ENCODE measurements at regions not wholly inside any gene's neighbourhood (a gene's known extent, or its start where the extent isn't known, plus 50 kb on each side); places are given as distances from the start of the nearest gene placed in this dataset.

GRCh38 chr4:132556316-132556715 lies 592.8 kb upstream of the PCDH10 start:
- TF ChIP-seq POLR2A (IDR thresholded peaks at IDR 0.05): no peak
- no peak for DNase-seq
- in situ Hi-C loops (cut with MboI; ENCODE audit: low pct_ligation_motif_present in 1 of 4, low pct_unique_long_range_greater_than_20kb in 1 of 4, low sequenced_read_pairs in 3 of 4): no loop called here
- no peaks in the 10 kb centered on the region for H3K36me3 ChIP-seq
- no peak overlapping the region for H3K4me3 ChIP-seq
- H3K4me1 ChIP-seq: no peaks in the 10 kb centered on the region
- no peaks in the 10 kb centered on the region for H3K9me3 ChIP-seq
- no peak overlapping the region for H3K27ac ChIP-seq
- WGBS, 2 donors (ENCODE audit: low coverage in 1 of 2): 74 to 75% methylated on average over 3 of the region's 3 CpGs
- H3K27me3 ChIP-seq: no peaks in the 10 kb centered on the region
- intact Hi-C loops (cut with DNase I; ENCODE audit: low total_unique reads): no loop called here

DNA sequence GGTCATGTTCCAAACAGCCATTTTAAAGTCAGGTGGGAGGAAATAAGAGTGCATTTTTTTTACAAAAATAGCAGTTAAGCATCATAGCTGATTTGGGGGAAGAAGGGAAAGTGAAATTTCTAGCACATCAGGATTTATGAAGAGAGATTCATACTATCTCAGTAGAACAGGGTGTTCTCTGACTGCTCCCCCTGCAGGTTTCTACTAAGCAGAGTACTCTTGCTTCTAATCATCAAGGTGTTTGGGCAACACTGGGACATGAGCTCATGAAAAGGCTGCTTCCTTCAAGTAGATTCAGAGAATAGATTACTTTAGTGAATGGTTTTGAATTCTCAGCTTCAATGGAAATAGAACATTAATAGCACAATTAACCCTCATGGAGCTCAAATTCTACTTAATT lies 591.4 kb upstream of the PCDH10 start:
- Histone ChIP-seq H3K27ac (no peak overlapping the region), H3K9me3 (no peaks in the 10 kb centered on the region), H3K4me1 (no peaks in the 10 kb centered on the region), H3K4me3 (no peak overlapping the region), H3K27me3 (no peaks in the 10 kb centered on the region), H3K36me3 (no peaks in the 10 kb centered on the region)
- DNase-seq: no peak
- intact Hi-C loops (cut with DNase I; ENCODE audit: low total_unique reads): no loop called here
- in situ Hi-C loops (cut with MboI; ENCODE audit: low pct_ligation_motif_present in 1 of 4, low pct_unique_long_range_greater_than_20kb in 1 of 4, low sequenced_read_pairs in 3 of 4): no loop called here
- TF ChIP-seq EP300 (IDR thresholded peaks at IDR 0.05; ENCODE audit: low read depth) (no peak), POLR2A (IDR thresholded peaks at IDR 0.05) (no peak), POLR2AphosphoS5 (IDR thresholded peaks at IDR 0.05) (no peak), CTCF (IDR thresholded peaks at IDR 0.05) (no peak)

GRCh38 chr4:132564920-132565319 lies 584.2 kb upstream of the PCDH10 start:
- Histone ChIP-seq H3K27ac (no peak overlapping the region), H3K4me1 (no peaks in the 10 kb centered on the region), H3K4me3 (no peak overlapping the region), H3K27me3 (no peaks in the 10 kb centered on the region), H3K9me3 (no peaks in the 10 kb centered on the region), H3K36me3 (no peaks in the 10 kb centered on the region)
- TF ChIP-seq CTCF (IDR thresholded peaks at IDR 0.05) (no peak), POLR2AphosphoS5 (IDR thresholded peaks at IDR 0.05) (no peak), EP300 (IDR thresholded peaks at IDR 0.05; ENCODE audit: low read depth) (no peak), POLR2A (IDR thresholded peaks at IDR 0.05) (no peak)
- in situ Hi-C loops (cut with MboI; ENCODE audit: low pct_ligation_motif_present in 1 of 4, low pct_unique_long_range_greater_than_20kb in 1 of 4, low sequenced_read_pairs in 3 of 4) (no loop called here), intact Hi-C loops (cut with DNase I; ENCODE audit: low total_unique reads) (no loop called here)
- DNase-seq: no peak
- 85% methylated on average over 1 of the region's 1 CpG; no CpG with 5 or more reads in 1 of the 2 donors for WGBS, 2 donors (ENCODE audit: low coverage in 1 of 2)

DNA sequence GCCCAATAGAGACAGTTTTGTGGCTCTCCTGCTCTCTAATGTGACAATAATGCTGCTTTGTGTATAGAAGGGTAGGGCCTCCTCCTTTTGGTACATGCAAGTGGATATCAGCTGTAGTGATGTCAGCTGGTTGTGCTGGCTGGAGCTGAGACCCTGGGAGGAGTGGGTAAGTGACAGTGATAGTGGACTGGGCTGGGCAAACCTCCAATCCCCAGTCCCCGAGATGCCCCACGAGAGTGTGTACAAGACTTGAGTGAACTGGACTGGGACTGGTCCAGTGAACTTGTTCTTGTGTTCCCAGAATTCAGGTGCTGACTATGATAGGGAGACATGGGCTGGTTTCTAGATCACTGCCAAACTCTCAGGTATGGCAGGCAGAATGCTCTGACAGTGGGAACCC lies 583.6 kb upstream of the PCDH10 start:
- Histone ChIP-seq H3K4me1 (no peaks in the 10 kb centered on the region), H3K36me3 (no peaks in the 10 kb centered on the region), H3K9me3 (no peaks in the 10 kb centered on the region), H3K27me3 (no peaks in the 10 kb centered on the region), H3K4me3 (no peak overlapping the region), H3K27ac (no peak overlapping the region)
- 69 to 79% methylated on average over 2 of the region's 2 CpGs for WGBS, 2 donors (ENCODE audit: low coverage in 1 of 2)
- in situ Hi-C loops (cut with MboI; ENCODE audit: low pct_ligation_motif_present in 1 of 4, low pct_unique_long_range_greater_than_20kb in 1 of 4, low sequenced_read_pairs in 3 of 4) (no loop called here), intact Hi-C loops (cut with DNase I; ENCODE audit: low total_unique reads) (no loop called here)
- no peak for DNase-seq
- no peak for TF ChIP-seq POLR2AphosphoS5 (IDR thresholded peaks at IDR 0.05)
- no peak for TF ChIP-seq EP300 (IDR thresholded peaks at IDR 0.05; ENCODE audit: low read depth)
- TF ChIP-seq POLR2A (IDR thresholded peaks at IDR 0.05): no peak
- no peak for TF ChIP-seq CTCF (IDR thresholded peaks at IDR 0.05)

DNA sequence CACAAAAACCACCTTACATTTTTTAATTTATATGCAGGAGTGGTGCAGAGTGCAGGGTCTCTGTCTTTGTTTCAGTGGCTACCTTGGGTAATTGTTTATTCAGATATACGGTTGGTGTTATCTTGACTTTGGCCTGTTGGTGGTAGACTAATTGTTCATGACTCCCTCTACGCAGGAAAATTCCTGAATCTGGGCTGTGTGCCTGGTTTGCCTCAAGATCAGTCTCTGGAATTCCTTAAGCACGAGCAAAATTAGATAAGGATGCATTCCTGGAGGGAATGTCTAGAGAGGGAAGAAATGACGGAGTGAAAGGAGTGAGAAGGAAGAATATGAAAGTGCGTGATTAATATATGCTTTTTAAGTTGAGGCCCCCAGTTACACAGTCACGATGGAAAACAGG lies 576.9 kb upstream of the PCDH10 start:
- no peaks in the 10 kb centered on the region for H3K36me3 ChIP-seq
- H3K9me3 ChIP-seq: no peaks in the 10 kb centered on the region
- no peak overlapping the region for H3K4me3 ChIP-seq
- TF ChIP-seq POLR2A (IDR thresholded peaks at IDR 0.05) (no peak), EP300 (IDR thresholded peaks at IDR 0.05; ENCODE audit: low read depth) (no peak), POLR2AphosphoS5 (IDR thresholded peaks at IDR 0.05) (no peak), CTCF (IDR thresholded peaks at IDR 0.05) (no peak)
- intact Hi-C loops (cut with DNase I; ENCODE audit: low total_unique reads): no loop called here
- no peak for DNase-seq
- H3K4me1 ChIP-seq: no peaks in the 10 kb centered on the region
- in situ Hi-C loops (cut with MboI; ENCODE audit: low pct_ligation_motif_present in 1 of 4, low pct_unique_long_range_greater_than_20kb in 1 of 4, low sequenced_read_pairs in 3 of 4): no loop called here
- H3K27ac ChIP-seq: no peak overlapping the region
- H3K27me3 ChIP-seq: no peaks in the 10 kb centered on the region
- WGBS, 2 donors (ENCODE audit: low coverage in 1 of 2): 54 to 66% methylated on average over 6 of the region's 6 CpGs
